Activated CD4-positive, CD25-positive, alpha-beta regulatory T cell treated with anti-CD3 and anti-CD28 coated beads, Interleukin-2, amount 50 U/mL, for 24 hours (primary cell): ENCODE measurements at regions not wholly inside any gene's neighbourhood (a gene's known extent, or its start where the extent isn't known, plus 50 kb on each side); places are given as distances from the start of the nearest gene placed in this dataset.

ENCODE experiments used
- ATAC-seq, 2 donors: fragments of 150-1000 bp; cut with Tn5 transposase; one replicate each; pipeline ENCODE4 v1.10.0; 2021; ENCODE audit warnings: mild to moderate bottlenecking in 1 of 2, moderate library complexity in 1 of 2

- no peak for ATAC-seq
Observed at GRCh38 chr14:89600950-89601826, 184.2 kb upstream of the FOXN3 start.

- no peak for ATAC-seq
Observed at GRCh38 chr14:89600029-89600428, 183.0 kb upstream of the FOXN3 start.

- no peak for ATAC-seq
Observed at GRCh38 chr14:89598548-89599186, 181.6 kb upstream of the FOXN3 start.

- ATAC-seq: no peak
Observed at GRCh38 chr14:89592961-89593360, 175.9 kb upstream of the FOXN3 start.

GRCh38 chr14:89589400-89590118, 172.5 kb upstream of the FOXN3 start:
- ATAC-seq: no peak

GRCh38 chr14:89588840-89589296, 171.8 kb upstream of the FOXN3 start:
- ATAC-seq: no peak

GRCh38 chr14:89588016-89588415, 171.0 kb upstream of the FOXN3 start:
- ATAC-seq: no peak

GRCh38 chr14:89587136-89587420, 170.0 kb upstream of the FOXN3 start:
- ATAC-seq: no peak

GRCh38 chr14:89586258-89587135, 169.5 kb upstream of the FOXN3 start:
- ATAC-seq: peak in 1 of 2 donors; percentile 30

- no peak for ATAC-seq
Observed at GRCh38 chr14:89578156-89578555, 161.1 kb upstream of the FOXN3 start.

- ATAC-seq: no peak
Observed at GRCh38 chr14:89576960-89577359, 159.9 kb upstream of the FOXN3 start.

GRCh38 chr14:89576145-89576927, 159.3 kb upstream of the FOXN3 start:
- no peak for ATAC-seq

GRCh38 chr14:89575386-89576061, 158.5 kb upstream of the FOXN3 start:
- ATAC-seq: no peak

GRCh38 chr14:89574420-89574819, 157.4 kb upstream of the FOXN3 start:
- no peak for ATAC-seq

GRCh38 chr14:89573399-89573657, 156.3 kb upstream of the FOXN3 start:
- ATAC-seq: no peak

- ATAC-seq: no peak
Observed at GRCh38 chr14:89572596-89573398, 155.8 kb upstream of the FOXN3 start.

- no peak for ATAC-seq
Observed at GRCh38 chr14:89571491-89571890, 154.5 kb upstream of the FOXN3 start.

GRCh38 chr14:89566644-89567415, 149.8 kb upstream of the FOXN3 start:
- ATAC-seq: no peak

- no peak for ATAC-seq
Observed at GRCh38 chr14:89566180-89566579, 149.1 kb upstream of the FOXN3 start.

- no peak for ATAC-seq
Observed at GRCh38 chr14:89565607-89566006, 148.6 kb upstream of the FOXN3 start.
